Jurkat, Clone E6-1 (cell line): ENCODE measurements at regions not wholly inside any gene's neighbourhood (a gene's known extent, or its start where the extent isn't known, plus 50 kb on each side); places are given as distances from the start of the nearest gene placed in this dataset.
A peak's percentile ranks its signal among the peaks of the same experiment; 100 is the strongest.

Experiments
- DNase-seq: peaks from one replicate; pipeline ENCODE4 v3.0.0-alpha.2; 2011; ENCODE audit warnings: low read depth, low spot score
- H3K4me3 ChIP-seq: 2 replicates; pipeline ENCODE4 v1.5.1; 2011; ENCODE audit warnings: mild to moderate bottlenecking, low read length, control low read depth, moderate library complexity

DNA sequence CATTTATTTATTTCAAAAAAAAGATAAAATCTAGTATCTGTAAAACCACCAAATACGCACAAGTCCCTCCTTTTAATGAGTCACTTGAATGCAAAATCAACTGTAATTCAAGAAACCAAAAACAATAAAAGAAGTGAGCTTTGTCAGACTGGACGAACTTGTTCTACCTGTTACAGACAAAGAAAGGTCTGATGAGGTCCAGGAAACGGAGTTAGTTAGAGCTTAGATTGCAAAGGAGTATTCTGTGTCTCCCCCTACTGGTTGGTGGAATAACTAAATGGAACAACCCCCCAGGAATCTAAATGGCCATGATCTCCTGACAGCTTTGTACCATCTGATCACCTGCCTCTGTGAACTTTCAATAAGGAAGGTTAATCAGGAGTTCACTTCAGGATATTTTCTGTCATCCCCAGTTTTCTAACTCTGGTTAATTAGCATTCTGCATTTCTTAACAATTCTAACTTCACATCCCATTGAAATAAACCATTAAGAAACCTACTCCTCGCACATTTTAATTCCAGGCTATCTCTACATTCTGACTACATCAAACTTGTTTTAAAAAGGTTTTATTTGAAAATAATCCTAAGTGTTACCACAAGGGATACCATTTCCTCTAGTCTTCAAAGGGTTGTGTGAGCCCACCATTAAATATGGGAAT lies 333.0 kb upstream of the SATB1 start:
- DNase-seq = peak; percentile 87
- H3K4me3 ChIP-seq = no peak overlapping the region

DNA sequence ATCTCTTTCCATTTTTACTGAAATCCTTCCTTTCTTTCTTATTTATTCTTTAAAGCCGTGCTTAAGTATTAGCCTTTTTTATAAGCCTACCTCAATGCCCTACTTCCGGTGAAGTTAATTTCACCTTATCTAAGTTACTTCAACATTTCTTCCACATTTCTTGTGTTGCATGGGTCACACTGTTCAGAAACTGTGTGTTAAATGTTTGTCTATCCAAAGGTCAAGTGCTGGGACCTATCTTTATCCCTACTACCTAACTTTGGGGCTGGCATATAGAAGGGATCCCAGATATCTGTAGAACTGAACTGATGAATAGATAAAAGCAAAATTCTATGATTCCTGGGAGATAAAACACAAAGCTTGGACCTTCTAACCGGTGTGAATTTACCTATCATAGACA lies 332.3 kb upstream of the SATB1 start:
- no peak overlapping the region for H3K4me3 ChIP-seq
- no peak for DNase-seq

DNA sequence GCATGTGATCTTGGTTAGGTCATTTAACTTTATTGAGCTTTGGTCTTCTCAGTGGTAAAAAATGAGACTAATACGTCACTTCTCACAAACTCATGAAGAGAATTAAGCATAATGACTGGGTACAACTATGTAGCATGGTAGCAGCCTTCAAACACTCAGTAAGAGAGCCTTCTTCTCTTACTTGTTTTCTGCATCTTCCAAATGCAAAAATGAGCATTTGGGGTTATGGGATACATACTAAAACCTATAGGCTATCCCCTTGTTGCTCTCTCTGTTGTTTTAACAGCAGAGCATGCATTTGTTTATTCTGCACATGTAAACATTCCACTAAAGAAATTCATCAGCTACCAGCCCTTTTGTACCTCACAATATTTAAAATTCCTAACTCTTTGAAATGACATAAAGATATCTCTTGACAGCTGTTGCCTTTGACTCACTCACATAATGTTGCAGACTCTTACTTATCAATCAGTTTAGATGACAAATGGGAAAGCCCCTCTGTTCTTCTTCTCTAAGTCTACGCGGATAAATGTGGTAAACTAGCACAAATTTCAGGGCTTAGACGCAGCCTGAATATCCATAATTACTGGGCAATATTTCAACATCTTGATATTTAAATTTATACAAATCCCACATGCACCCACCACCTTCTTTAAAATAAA lies 327.3 kb upstream of the SATB1 start:
- DNase-seq = no peak
- H3K4me3 ChIP-seq = no peak overlapping the region

DNA sequence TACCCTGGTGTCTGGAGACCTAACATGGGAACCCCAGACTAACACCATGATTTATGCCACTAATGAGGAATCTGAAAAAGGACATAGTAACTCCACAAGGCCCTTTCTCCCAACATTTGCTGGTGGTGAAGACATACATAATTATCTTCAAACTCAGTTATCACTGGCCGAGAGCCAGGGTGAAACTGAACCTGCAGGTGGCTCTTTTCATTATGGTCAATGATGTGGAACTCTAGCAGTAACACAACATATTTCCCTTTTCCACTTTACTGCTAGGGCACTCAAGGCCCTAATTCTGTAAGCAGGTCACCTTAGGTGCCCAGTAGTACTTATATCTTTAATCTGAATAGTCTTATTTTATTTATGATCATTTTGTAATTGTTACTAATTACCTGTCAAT lies 326.4 kb upstream of the SATB1 start:
- no peak overlapping the region for H3K4me3 ChIP-seq
- DNase-seq = no peak

DNA sequence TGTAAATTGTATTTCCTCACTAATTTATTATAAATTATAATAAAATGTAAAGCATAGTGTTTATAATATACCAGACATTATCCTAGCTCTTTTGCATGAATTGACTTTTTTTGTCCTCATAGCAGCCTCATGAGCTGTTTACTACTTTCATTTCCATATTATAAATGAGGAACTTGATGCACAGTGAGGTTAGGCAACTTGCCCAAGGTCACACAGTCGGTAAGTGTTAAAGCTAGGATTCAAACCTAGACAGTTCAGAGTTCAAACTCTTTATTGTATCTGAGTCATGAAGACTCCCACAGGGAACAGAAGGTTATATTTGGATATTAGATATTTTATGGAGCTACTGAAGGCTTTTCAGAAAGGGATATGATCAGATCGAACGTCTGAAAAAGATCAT lies 322.2 kb upstream of the SATB1 start:
- DNase-seq = no peak
- no peak overlapping the region for H3K4me3 ChIP-seq

DNA sequence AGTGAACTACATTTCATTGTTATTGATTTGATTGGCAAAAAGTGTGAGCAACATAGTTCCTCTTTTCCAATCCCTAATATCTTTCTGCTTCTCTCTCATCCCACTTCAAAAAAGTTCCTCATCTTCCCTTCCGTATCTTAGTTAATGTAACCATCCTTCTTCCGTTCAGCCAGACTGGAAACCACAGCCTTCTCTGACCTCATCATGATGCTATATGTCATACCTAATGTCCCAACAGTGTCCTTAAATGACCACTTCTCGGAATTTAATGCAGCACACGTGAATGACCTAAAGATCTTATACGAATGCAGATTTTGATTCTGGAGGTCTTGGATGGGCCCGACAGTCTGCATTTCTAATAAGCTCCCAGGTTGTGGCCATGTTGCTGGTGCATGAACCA lies 320.3 kb upstream of the SATB1 start:
- no peak for DNase-seq
- no peak overlapping the region for H3K4me3 ChIP-seq

DNA sequence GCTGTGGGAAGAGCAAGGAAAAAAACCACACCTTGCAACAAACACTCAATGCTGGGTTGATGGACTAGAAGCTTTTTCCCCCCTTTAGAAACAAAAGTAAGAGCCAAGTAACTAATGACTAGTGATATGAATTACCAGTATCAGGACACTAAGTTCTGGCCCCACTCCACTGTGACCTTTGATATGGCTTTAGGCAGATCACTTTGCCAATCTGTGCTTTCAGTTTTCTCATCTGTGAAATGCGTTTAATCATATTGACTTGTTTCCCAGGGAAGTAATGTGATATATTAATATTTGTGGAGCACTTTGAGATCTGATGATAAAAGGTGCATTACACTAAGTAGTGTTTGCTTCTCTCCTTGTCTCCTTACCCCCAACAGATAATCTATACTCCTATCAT lies 319.3 kb upstream of the SATB1 start:
- H3K4me3 ChIP-seq = no peak overlapping the region
- DNase-seq = no peak

DNA sequence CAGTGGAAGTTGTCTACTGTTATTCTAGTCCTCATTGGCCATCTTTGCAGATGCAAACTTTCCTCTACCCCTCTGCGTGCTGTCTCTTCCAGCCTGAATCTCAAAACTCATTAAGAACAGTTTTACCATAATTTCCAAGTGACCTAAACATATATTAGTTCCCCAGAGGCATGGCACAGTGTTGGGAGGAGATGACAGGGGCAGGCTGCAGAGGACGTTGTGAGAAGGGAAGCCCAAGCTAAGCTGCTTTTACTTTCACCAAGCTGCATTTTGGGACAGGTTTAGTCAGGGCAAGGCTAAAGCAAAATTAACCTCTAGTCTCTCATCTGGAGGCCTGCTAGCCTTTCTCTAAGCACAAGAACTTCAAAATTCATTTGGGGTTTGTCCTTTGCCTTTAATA lies 318.6 kb upstream of the SATB1 start:
- DNase-seq = no peak
- H3K4me3 ChIP-seq = no peak overlapping the region

DNA sequence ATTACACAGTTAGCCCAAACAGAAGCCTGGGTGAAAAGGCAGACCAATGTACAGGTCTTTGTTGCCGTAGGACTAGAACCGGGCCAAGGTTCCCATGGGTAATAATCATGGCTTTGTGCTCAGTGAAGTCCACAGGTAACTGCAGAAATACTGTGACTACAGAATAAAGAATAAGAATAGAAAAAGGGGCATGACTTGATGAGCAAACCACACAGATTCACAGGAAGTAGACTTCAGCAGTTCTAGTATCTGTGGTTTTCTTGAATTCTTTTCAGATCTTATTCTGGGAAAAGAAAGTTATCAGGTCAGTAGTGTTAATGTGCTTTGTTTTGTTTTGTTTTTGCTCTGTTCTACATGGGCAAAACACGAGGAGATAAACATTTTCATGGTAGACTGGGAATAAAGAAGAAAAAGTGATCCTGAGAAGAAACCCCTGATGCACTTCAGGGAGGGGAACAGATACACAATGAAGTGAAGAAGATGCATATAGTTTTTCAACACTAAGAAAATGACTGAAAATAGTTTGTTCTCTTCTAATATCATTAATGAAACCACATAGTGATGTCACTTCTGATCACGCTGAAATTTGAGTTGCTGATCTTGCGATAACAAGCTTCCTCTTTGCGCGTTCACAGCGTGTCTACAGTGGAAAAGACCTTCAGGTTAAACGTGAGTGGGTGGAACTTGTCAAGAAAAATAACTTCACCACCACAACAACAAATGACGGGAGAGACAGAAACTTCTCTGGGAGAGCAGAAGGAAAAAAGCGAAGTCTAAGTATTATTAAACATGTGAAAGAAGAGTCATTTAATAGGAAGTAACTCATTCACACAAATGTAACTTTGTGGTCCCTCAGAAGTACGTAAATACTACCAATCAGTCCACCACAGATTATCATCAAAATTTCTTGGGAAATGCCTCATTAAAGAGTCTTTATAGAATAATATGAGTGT lies 315.8 kb upstream of the SATB1 start:
- peak; percentile 67 for DNase-seq
- peak overlapping the region; percentile 20 for H3K4me3 ChIP-seq

DNA sequence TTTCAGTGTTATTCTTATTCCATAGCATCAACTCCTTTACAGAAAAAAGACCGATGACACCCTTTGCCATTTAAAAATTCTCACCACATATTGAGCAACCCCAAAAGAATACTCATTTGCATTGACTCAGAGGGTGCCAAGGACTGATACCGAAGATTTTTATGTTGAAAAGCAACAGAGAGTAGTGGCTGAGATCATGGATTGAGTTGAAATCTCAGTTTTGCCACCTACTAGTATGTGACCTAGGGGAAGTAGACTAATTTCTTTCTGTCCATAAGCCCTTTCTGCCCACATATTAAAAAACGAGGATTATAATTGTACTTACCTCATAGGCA lies 313.9 kb upstream of the SATB1 start:
- H3K4me3 ChIP-seq = no peak overlapping the region
- no peak for DNase-seq

DNA sequence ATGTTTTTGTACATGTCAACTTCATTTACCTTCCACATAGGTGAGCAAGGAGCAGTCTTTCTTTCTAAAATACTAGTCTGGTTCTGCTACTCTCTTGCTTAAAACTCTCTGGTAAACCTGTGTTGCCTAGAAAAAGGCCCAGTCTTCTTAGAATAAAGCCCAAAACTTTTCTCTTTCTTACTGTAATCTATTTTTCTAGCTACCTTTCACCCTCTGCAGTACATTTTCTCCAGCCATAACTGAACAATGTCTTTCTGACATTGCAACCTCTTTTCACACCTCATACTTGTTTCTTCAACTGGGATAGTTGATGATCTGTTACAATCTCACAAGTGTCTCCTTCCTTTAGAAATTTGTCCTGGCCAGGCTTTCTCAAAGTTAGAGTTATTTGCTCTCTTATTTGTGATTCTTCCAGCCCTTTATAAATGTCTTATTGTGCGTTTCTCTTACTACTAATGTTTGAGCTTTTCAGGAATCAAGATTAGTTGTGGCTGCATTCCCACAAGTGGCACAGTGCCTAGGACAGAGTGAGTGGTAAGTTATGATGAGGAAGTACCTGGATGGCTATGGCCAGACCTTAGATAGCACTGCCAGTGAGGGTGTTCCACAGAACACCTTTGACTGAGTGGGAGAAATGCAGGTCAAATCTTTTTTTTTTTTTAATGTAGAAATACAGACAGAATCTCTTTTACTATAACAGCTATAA lies 313.4 kb upstream of the SATB1 start:
- no peak overlapping the region for H3K4me3 ChIP-seq
- no peak for DNase-seq

DNA sequence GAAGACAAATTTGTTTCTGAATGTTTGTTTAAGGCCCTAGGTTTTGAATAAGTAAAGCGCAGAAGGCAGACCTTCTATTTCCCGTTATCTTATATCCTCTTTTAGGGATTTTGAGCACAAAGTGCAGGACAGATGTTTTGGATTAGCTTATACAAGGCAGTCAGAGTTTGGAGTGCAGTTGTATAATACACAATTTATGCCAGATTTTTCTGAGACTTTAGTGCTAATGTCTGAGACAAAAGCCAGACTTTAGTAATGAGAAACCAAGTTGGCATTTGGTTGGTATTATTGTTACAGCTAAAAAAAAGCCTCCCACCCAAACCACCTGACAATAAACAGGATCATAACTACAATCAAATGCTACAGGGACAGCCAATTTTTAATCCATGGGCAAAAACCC lies 309.9 kb upstream of the SATB1 start:
- no peak overlapping the region for H3K4me3 ChIP-seq
- DNase-seq = no peak

DNA sequence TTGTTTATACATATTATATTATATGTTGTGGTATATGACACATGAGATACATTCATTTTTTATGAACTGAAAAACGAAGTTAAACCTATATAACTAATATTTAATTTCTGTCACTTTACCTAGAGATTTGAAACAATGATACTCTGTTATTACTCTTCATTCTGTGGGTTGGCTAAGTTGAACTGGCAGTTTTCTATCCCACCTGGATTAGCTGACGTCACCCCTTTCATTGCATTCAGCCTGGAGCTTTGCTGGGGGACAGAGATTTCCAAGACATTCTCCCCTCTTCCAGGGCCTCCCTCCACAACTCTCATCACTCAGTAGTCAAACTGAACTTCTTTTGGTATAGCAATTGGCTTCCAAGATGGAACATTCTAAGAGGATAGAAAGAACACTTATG lies 309.2 kb upstream of the SATB1 start:
- no peak overlapping the region for H3K4me3 ChIP-seq
- DNase-seq = no peak

DNA sequence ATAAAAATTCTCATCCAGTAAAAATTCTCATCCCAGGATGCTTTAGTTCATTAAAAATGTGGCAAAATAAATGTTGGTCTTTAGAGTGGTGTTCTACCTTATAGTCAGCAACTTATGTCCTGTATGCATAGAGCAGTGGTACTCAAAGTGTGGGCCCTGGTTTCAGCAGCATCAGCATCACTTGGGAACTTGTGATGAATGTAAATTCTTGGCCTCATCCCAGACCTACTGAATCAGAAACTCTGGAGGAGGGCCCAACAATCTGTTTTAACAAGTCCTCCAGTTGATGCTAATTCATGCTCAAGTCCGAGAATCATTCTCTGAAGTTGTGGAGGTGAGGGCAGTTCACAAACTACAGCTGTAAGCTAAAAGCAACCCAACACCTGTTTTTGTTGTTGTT lies 307.3 kb upstream of the SATB1 start:
- DNase-seq = no peak
- no peak overlapping the region for H3K4me3 ChIP-seq

DNA sequence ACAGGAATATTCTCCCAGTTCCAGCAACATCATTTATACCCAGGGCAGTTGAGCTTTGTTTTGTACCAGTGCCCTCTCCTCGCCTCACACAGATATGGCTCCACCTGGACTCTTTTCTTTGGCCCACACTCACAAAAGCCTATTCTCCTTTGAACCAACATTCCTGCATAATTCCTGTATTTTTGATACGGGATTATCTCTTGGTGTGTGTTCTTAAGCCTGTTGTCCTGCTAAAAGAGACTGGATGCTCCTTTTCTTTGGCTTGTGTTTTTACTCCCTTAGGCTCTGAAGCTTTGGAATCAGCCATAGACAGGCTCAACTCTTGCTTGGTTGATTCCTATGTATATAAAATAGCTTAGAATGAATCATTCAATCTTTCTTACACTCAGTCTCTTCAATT lies 305.4 kb upstream of the SATB1 start:
- H3K4me3 ChIP-seq = no peak overlapping the region
- DNase-seq = no peak

DNA sequence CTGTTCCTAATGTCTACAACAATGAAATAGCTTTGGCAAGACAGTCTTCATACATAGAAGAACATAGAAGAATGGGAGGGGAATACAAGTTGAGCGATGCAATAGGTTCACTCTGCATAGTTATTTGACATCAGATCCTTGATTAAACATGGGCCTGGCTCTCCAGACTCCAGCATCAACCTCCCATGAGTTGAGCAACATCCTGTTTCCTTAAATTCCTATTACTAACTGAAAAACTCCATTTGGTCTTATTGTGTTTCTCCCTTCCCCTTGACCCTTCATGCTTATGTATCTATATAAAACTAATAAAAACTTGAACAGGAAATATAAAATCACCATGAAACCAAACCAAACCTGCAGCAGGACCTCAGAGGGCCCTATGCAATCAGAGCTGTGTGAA lies 304.5 kb upstream of the SATB1 start:
- H3K4me3 ChIP-seq = no peak overlapping the region
- no peak for DNase-seq

DNA sequence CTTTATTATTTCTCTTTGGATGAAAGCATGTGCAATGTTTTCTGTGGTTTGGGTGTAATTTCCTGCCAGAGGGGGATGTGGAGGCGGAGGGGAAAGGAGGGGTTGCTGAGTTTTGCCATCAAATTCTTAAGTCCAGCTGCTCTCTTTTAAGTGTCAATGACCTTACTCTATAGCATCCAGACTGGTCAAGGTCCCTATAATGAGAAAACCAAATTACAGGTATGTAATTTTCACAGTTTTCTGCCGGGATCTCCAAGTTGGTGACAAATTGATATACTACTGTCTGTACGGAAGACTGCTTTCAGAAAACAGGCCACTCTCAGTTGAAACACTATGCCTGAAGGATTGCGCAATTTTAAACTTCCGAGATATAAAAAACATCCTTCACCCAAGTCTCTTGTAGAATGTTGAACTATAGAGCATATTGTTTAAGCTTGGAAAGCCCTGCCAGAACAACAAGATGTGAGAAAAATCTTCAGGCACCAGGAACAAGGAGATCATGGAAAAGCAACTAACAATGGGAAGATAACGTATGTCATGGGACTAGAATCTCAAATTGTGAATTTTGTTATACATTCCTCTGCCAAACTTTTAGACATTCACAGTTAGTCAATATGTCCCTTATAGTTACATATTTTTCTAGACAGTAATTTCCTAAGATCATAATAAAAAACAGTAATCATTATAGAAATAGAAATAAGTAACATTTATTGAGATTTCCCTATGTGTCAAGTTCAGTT lies 300.7 kb upstream of the SATB1 start:
- no peak overlapping the region for H3K4me3 ChIP-seq
- DNase-seq = peak; percentile 46

DNA sequence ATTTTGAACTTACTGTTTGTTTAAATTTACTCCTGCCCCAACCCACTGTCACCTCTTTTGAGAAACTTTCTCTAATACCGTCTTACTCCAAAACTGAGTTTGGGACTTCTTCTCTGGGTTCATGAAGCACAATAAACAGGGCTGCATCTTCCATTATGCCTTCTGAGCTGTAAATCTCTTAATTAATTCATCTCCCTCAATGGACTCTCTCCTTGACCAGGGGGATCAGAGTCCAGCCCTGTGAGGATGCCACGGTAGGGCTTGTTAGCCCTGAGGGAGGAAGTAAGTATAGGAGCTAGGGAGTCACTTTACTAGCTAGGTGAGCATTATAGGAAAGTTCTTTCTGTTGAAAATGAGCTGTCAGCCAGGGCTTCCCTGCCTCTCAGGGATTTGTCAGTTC lies 299.3 kb upstream of the SATB1 start:
- H3K4me3 ChIP-seq = no peak overlapping the region
- DNase-seq = no peak

DNA sequence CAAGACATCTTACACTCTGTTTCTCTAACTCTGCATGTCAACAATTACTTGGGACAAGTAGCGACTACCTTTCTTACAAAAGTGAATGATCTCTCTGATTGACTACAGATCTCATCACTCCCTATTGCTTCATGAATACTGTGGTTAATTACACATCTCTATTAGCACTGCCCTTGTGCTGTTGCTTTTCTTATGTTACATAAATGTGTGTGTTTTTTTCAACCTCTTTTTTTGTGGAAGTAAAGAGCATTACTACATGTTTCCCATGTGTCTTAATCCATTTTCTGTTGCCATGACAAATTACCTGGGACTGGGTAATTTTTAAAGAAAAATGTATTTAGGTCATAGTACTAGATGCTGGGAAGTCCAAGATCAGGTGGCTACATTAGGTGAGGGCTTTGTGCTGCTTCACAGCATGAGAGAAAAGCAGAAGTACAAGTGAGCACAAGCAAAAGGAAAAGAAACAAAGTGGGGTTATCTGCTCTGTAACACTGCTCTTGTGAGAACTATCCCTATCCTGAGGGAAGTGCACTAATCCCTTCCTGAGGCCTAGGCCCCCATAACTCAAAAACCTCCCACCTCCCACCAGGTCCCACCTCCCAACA lies 298.2 kb upstream of the SATB1 start:
- H3K4me3 ChIP-seq = no peak overlapping the region
- no peak for DNase-seq
